Trophoblast cell (in vitro differentiated cells and primary cell): ENCODE measurements at regions not wholly inside any gene's neighbourhood (a gene's known extent, or its start where the extent isn't known, plus 50 kb on each side); places are given as distances from the start of the nearest gene placed in this dataset.

Experiments used
- DNase-seq, 2 donors: peaks; one replicate each; pipeline ENCODE4 v3.0.0-alpha.2; 2016
- H2AFZ ChIP-seq: 2 replicates; pipeline ENCODE4 v1.6.1; 2013; ENCODE audit warnings: low read length, moderate library complexity, mild to moderate bottlenecking; ENCODE audit not compliant: insufficient read depth, poor library complexity
- H2AK5ac ChIP-seq: 2 replicates; pipeline ENCODE4 v1.6.1; 2013; ENCODE audit warnings: mild to moderate bottlenecking, low read length
- H2BK120ac ChIP-seq: 2 replicates; pipeline ENCODE4 v1.6.1; 2013; ENCODE audit warnings: low read length, mild to moderate bottlenecking, moderate library complexity; ENCODE audit not compliant: insufficient read depth, poor library complexity
- H2BK12ac ChIP-seq: 2 replicates; pipeline ENCODE4 v1.6.1; 2013; ENCODE audit warnings: mild to moderate bottlenecking, low read length, moderate library complexity
- H2BK5ac ChIP-seq: 2 replicates; pipeline ENCODE4 v1.6.1; 2013; ENCODE audit warnings: low read length, low read depth, moderate library complexity, mild to moderate bottlenecking; ENCODE audit not compliant: poor library complexity
- H3K14ac ChIP-seq: 2 replicates; pipeline ENCODE4 v1.6.1; 2013; ENCODE audit warnings: mild to moderate bottlenecking, low read length
- H3K18ac ChIP-seq: 2 replicates; pipeline ENCODE4 v1.6.1; 2013; ENCODE audit warnings: mild to moderate bottlenecking, low read length
- H3K23ac ChIP-seq: 2 replicates; pipeline ENCODE4 v1.6.1; 2013; ENCODE audit warnings: low read length
- H3K27ac ChIP-seq: 2 replicates; pipeline ENCODE4 v1.5.1; 2013; ENCODE audit warnings: low read depth, mild to moderate bottlenecking, inconsistent platforms, low read length, moderate library complexity
- H3K27me3 ChIP-seq: 2 replicates; pipeline ENCODE4 v1.6.1; 2013; ENCODE audit warnings: inconsistent platforms, mild to moderate bottlenecking, low read length, moderate library complexity; ENCODE audit not compliant: insufficient read depth
- H3K36me3 ChIP-seq, 2 experiments: 1 replicate in 1 of 2; 2 replicates in 1 of 2; pipeline ENCODE4 v1.6.1; 2013; ENCODE audit warnings: low read length in 2 of 2, mild to moderate bottlenecking in 2 of 2, moderate library complexity in 1 of 2; ENCODE audit not compliant: insufficient read depth in 2 of 2, control insufficient read depth in 1 of 2
- H3K4ac ChIP-seq: 2 replicates; pipeline ENCODE4 v1.6.1; 2013; ENCODE audit warnings: low read depth, mild to moderate bottlenecking, low read length, moderate library complexity
- H3K4me1 ChIP-seq, 2 experiments: 1 replicate in 1 of 2; 2 replicates in 1 of 2; pipeline ENCODE4 v1.6.1; 2013; ENCODE audit warnings: low read length in 2 of 2, mild to moderate bottlenecking in 2 of 2, moderate library complexity in 1 of 2; ENCODE audit not compliant: insufficient read depth in 2 of 2, control insufficient read depth in 1 of 2
- H3K4me2 ChIP-seq: 2 replicates; pipeline ENCODE4 v1.6.1; 2013; ENCODE audit warnings: inconsistent platforms, mild to moderate bottlenecking, low read length, moderate library complexity
- H3K4me3 ChIP-seq: 2 replicates; pipeline ENCODE4 v1.5.1; 2013; ENCODE audit warnings: mild to moderate bottlenecking, low read depth, low read length, inconsistent platforms
- H3K79me1 ChIP-seq: one replicate; pipeline ENCODE4 v1.6.1; 2013; ENCODE audit warnings: low read length
- H3K79me2 ChIP-seq: 2 replicates; pipeline ENCODE4 v1.6.1; 2013; ENCODE audit warnings: low read length, mild to moderate bottlenecking; ENCODE audit not compliant: control insufficient read depth, insufficient read depth, poor library complexity
- H3K9ac ChIP-seq: 2 replicates; pipeline ENCODE4 v1.6.1; 2013; ENCODE audit warnings: mild to moderate bottlenecking, low read length
- H3K9me3 ChIP-seq: 2 replicates; pipeline ENCODE4 v1.6.1; 2013; ENCODE audit warnings: low read depth, mild to moderate bottlenecking, control low read depth, inconsistent platforms, low read length; ENCODE audit not compliant: insufficient read depth
- H4K12ac ChIP-seq: 2 replicates; pipeline ENCODE4 v1.6.1; 2013; ENCODE audit warnings: low read depth, mild to moderate bottlenecking, low read length, moderate library complexity
- H4K8ac ChIP-seq: 2 replicates; pipeline ENCODE4 v1.6.1; 2013; ENCODE audit warnings: low read depth, mild to moderate bottlenecking, low read length, moderate library complexity
- H4K91ac ChIP-seq: one replicate; pipeline ENCODE4 v1.6.1; 2013; ENCODE audit warnings: low read depth, mild to moderate bottlenecking, low read length, moderate library complexity
- WGBS: extraction: QIAGEN DNeasy Blood & Tissue Kit; methylation state at CpG from one replicate; pipeline ENCODE4 v1.1.7; 2013; ENCODE audit warnings: missing lambda C conversion rate; ENCODE audit not compliant: insufficient read length, insufficient coverage; ENCODE audit errors: extremely low coverage; 5-methylcytosine and 5-hydroxymethylcytosine counted together

- H3K4me1 ChIP-seq, result no peaks in the 10 kb centered on the region
- no peak overlapping the region for H2AK5ac ChIP-seq
- no peaks in the 10 kb centered on the region for H3K36me3 ChIP-seq
- DNase-seq, result no peak
- H3K23ac ChIP-seq, result no peak overlapping the region
- H3K79me1 ChIP-seq, result no peaks in the 10 kb centered on the region
- no peak overlapping the region for H2BK120ac ChIP-seq
- H3K27ac ChIP-seq, result no peak overlapping the region
- no peak overlapping the region for H2BK12ac ChIP-seq
- H3K4ac ChIP-seq, result no peak overlapping the region
- no peak overlapping the region for H4K91ac ChIP-seq
- no peak overlapping the region for H3K14ac ChIP-seq
- H3K9ac ChIP-seq, result no peak overlapping the region
- no peak overlapping the region for H4K12ac ChIP-seq
- no peaks in the 10 kb centered on the region for H3K27me3 ChIP-seq
- no peak overlapping the region for H2BK5ac ChIP-seq
- no peaks in the 10 kb centered on the region for H3K79me2 ChIP-seq
- no peaks in the 10 kb centered on the region for H3K9me3 ChIP-seq
- H2AFZ ChIP-seq, result no peak overlapping the region
- H4K8ac ChIP-seq, result no peak overlapping the region
- no CpG with 5 or more reads among the region's 5 CpGs for WGBS
- no peak overlapping the region for H3K4me3 ChIP-seq
- H3K4me2 ChIP-seq, result no peak overlapping the region
- no peak overlapping the region for H3K18ac ChIP-seq
Observed at GRCh38 chr5:8897316-8897715, 648.6 kb downstream of the SEMA5A start.

DNA sequence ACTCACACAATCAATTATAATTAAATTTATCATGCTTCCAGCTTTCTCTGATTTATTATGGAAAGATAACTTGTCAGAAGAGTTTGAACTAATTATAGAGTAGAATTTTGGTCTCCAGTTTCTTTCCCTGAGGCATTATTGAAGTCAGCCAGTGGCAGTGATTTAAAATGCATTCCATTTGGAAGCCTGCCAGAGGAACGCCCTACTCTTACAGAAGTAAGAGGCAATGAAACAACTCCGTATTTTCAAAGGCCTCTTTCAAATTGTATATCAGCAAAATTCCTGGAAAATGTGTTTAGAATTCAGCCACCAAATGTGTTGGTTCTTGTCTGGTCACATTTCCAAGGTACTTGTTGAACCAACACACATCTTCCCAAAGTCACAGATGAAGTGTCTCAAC lies 640.9 kb downstream of the SEMA5A start:
- H3K14ac ChIP-seq, result no peak overlapping the region
- no peak overlapping the region for H2BK12ac ChIP-seq
- H3K4me2 ChIP-seq, result no peak overlapping the region
- H4K91ac ChIP-seq, result no peak overlapping the region
- H2BK120ac ChIP-seq, result no peak overlapping the region
- H3K18ac ChIP-seq, result no peak overlapping the region
- H3K79me2 ChIP-seq, result no peaks in the 10 kb centered on the region
- no peaks in the 10 kb centered on the region for H3K27me3 ChIP-seq
- no peaks in the 10 kb centered on the region for H3K36me3 ChIP-seq
- no peak overlapping the region for H3K4ac ChIP-seq
- H3K4me1 ChIP-seq, result peaks cover 0 to 2% of the 10 kb centered on the region in 2 experiments
- no peak overlapping the region for H2AK5ac ChIP-seq
- no peaks in the 10 kb centered on the region for H3K79me1 ChIP-seq
- H2AFZ ChIP-seq, result no peak overlapping the region
- H3K27ac ChIP-seq, result no peak overlapping the region
- H3K4me3 ChIP-seq, result no peak overlapping the region
- no peak overlapping the region for H3K23ac ChIP-seq
- no peak for DNase-seq
- no peak overlapping the region for H4K12ac ChIP-seq
- H3K9me3 ChIP-seq, result no peaks in the 10 kb centered on the region
- H3K9ac ChIP-seq, result no peak overlapping the region
- no peak overlapping the region for H4K8ac ChIP-seq
- no CpG with 5 or more reads among the region's 2 CpGs for WGBS
- H2BK5ac ChIP-seq, result no peak overlapping the region

GRCh38 chr5:8906303-8906967 lies 639.4 kb downstream of the SEMA5A start:
- Histone ChIP-seq H3K79me2 (no peaks in the 10 kb centered on the region), H3K23ac (no peak overlapping the region), H4K91ac (no peak overlapping the region), H3K4me1 (peaks cover 0 to 2% of the 10 kb centered on the region in 2 experiments), H3K4ac (no peak overlapping the region), H3K27me3 (no peaks in the 10 kb centered on the region), H3K9me3 (no peaks in the 10 kb centered on the region), H2AFZ (no peak overlapping the region), H4K12ac (no peak overlapping the region), H2BK120ac (no peak overlapping the region), H4K8ac (no peak overlapping the region), H3K27ac (no peak overlapping the region), H3K18ac (no peak overlapping the region), H2AK5ac (no peak overlapping the region), H3K14ac (no peak overlapping the region), H3K9ac (no peak overlapping the region), H2BK12ac (no peak overlapping the region), H3K4me2 (no peak overlapping the region), H2BK5ac (no peak overlapping the region), H3K79me1 (no peaks in the 10 kb centered on the region), H3K36me3 (no peaks in the 10 kb centered on the region), H3K4me3 (no peak overlapping the region)
- no peak for DNase-seq
- WGBS, result no CpG with 5 or more reads among the region's 12 CpGs

DNA sequence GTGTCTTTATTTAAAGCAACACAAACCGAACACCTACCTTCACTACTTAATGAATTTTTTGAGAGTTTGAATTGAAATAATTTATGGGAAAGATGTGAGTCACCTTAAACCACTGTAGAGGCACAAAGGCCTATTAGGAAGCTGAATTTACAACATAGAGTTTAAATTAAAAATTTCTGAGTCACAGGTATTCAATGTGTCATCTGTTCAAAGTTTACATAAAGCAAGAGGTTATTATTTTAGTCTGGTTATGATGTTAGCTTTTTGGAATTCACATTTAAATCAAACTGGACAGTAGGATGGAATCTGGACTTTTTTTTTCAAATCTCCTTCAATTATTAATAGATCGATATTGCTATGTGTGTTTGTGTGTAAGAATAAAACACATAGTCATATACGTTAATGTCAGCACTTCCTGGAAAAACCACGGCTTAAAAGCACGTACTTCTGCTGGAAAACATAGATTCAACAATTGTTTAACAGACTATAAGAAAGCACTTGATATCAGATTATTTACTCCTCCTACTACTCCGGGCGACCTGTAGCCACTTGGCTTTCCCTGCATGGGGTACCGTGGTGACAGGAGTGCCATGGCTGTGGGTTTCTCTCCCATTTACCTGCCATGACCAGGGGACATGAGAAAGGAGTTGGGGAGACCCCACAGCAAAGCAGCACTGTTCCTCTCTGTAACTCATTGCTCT lies 638.6 kb downstream of the SEMA5A start:
- WGBS, result no CpG with 5 or more reads among the region's 8 CpGs
- Histone ChIP-seq H3K14ac (no peak overlapping the region), H3K9me3 (no peaks in the 10 kb centered on the region)

More for the DNA sequence above, 638.6 kb downstream of the SEMA5A start:
- Histone ChIP-seq H4K91ac (no peak overlapping the region), H3K4me1 (peaks cover 0 to 2% of the 10 kb centered on the region in 2 experiments), H4K12ac (no peak overlapping the region), H2BK12ac (no peak overlapping the region), H3K4me3 (no peak overlapping the region), H3K27me3 (no peaks in the 10 kb centered on the region), H2BK120ac (no peak overlapping the region), H3K4me2 (no peak overlapping the region), H2AK5ac (no peak overlapping the region), H2AFZ (no peak overlapping the region), H4K8ac (no peak overlapping the region), H2BK5ac (no peak overlapping the region), H3K23ac (no peak overlapping the region), H3K27ac (no peak overlapping the region), H3K4ac (no peak overlapping the region), H3K79me1 (no peaks in the 10 kb centered on the region), H3K36me3 (no peaks in the 10 kb centered on the region), H3K18ac (no peak overlapping the region), H3K79me2 (no peaks in the 10 kb centered on the region), H3K9ac (no peak overlapping the region)
- DNase-seq, result no peak
